Activated CD8-positive, alpha-beta memory T cell treated with anti-CD3 and anti-CD28 coated beads, Interleukin-2, amount 10 ng/mL, durations not matched to agents 7 days and 5 days (primary cell): ENCODE measurements at regions not wholly inside any gene's neighbourhood (a gene's known extent, or its start where the extent isn't known, plus 50 kb on each side); places are given as distances from the start of the nearest gene placed in this dataset.

Experiments
- ATAC-seq: fragments of 150-1000 bp; cut with Tn5 transposase; one replicate; pipeline ENCODE4 v1.10.0; 2021; ENCODE audit warnings: moderate library complexity
- CTCF ChIA-PET: fragments of 350-600 bp; sonication (Branson Sonifier 250); formaldehyde crosslinking; loops from one replicate; lab custom pipeline; 2021; ENCODE audit warnings: antibody characterized with exemption; lab: Charles Lee
- DNase-seq: peaks from one replicate; pipeline ENCODE4 v3.0.0-alpha.2; 2020
- H3K27ac Mint-ChIP-seq: one replicate; pipeline ENCODE4 v1.8.0; 2021; ENCODE audit warnings: mild to moderate bottlenecking, mixed read lengths
- H3K27me3 Mint-ChIP-seq: one replicate; pipeline ENCODE4 v1.8.0; 2021; ENCODE audit warnings: mixed read lengths
- H3K36me3 Mint-ChIP-seq: one replicate; pipeline ENCODE4 v1.8.0; 2021; ENCODE audit warnings: mild to moderate bottlenecking, mixed read lengths
- H3K4me1 Mint-ChIP-seq: one replicate; pipeline ENCODE4 v1.8.0; 2021; ENCODE audit warnings: mixed read lengths
- H3K4me3 Mint-ChIP-seq: one replicate; pipeline ENCODE4 v1.8.0; 2021; ENCODE audit warnings: mild to moderate bottlenecking, moderate library complexity, mixed read lengths
- H3K9me3 Mint-ChIP-seq: one replicate; pipeline ENCODE4 v1.8.0; 2022; ENCODE audit warnings: low read depth, mixed read lengths

- Mint-ChIP-seq H3K9me3 (peaks cover 3% of the 10 kb centered on the region), H3K4me3 (no peak overlapping the region), H3K36me3 (peaks cover 18% of the 10 kb centered on the region), H3K4me1 (peaks cover 14% of the 10 kb centered on the region), H3K27ac (no peak overlapping the region), H3K27me3 (peaks cover 13% of the 10 kb centered on the region)
- ATAC-seq (no peak), DNase-seq (no peak)
- CTCF ChIA-PET, result no interaction called here
Measured at GRCh38 chr6:140571145-140571544, 1196.7 kb upstream of the CITED2 start.

- Mint-ChIP-seq H3K36me3 (peaks cover 8% of the 10 kb centered on the region), H3K27me3 (peaks cover 19% of the 10 kb centered on the region), H3K4me3 (no peak overlapping the region), H3K27ac (no peak overlapping the region), H3K4me1 (peaks cover 11% of the 10 kb centered on the region), H3K9me3 (peaks cover under 1% of the 10 kb centered on the region)
- ATAC-seq (no peak), DNase-seq (no peak)
- CTCF ChIA-PET, result no interaction called here
Measured at GRCh38 chr6:140567466-140567865, 1193.0 kb upstream of the CITED2 start.

DNA sequence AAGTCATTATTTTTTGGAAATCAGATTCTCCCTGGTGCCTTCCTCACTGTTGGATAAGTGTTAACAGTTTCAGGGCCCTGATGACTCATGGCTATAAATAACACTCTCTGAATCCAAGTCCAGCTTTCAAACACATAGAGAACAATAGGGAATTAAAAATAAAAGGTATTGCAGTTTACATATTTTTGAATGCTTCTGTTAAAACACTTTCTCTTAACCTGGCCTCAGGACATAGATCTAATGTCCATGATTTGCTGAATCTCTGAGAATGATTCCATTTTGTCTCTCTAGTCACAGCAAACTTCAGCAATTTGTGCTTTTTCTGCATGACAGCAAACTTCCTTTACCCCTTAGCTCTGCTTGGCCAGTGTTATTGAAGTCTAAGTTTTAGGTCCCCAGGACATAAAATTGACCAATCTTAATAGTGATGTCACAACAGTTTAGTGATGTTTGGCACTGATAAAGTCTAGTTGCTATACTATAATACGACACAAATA, 1192.4 kb upstream of the CITED2 start:
- Mint-ChIP-seq H3K27me3 (peaks cover 19% of the 10 kb centered on the region), H3K27ac (no peak overlapping the region), H3K9me3 (no peaks in the 10 kb centered on the region), H3K4me3 (no peak overlapping the region), H3K36me3 (peaks cover 4% of the 10 kb centered on the region), H3K4me1 (peaks cover 4% of the 10 kb centered on the region)
- CTCF ChIA-PET, result no interaction called here
- ATAC-seq (no peak), DNase-seq (no peak)

DNA sequence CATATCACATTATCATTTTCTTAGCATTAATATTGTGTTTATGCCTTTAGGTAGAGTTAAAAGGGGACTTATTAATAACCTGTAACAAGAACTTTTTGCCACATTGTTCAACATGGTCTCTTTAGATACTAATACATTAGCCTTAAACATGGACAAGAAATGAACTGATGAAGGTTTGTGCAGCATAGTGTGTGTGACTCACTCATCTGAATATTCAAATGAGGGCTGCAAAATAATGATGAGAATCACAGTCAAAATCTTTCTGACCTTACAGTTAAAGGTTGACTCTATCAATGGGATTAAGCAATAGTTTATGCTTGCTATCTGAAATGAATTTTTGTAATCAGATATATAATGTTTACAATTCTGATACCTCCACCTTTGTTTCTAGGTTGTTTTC, 1189.3 kb upstream of the CITED2 start:
- Mint-ChIP-seq H3K27ac (no peak overlapping the region), H3K27me3 (peaks cover 17% of the 10 kb centered on the region), H3K36me3 (peaks cover 3% of the 10 kb centered on the region), H3K4me1 (peaks cover 2% of the 10 kb centered on the region), H3K4me3 (no peak overlapping the region), H3K9me3 (no peaks in the 10 kb centered on the region)
- ATAC-seq (no peak), DNase-seq (no peak)
- CTCF ChIA-PET, result no interaction called here

DNA sequence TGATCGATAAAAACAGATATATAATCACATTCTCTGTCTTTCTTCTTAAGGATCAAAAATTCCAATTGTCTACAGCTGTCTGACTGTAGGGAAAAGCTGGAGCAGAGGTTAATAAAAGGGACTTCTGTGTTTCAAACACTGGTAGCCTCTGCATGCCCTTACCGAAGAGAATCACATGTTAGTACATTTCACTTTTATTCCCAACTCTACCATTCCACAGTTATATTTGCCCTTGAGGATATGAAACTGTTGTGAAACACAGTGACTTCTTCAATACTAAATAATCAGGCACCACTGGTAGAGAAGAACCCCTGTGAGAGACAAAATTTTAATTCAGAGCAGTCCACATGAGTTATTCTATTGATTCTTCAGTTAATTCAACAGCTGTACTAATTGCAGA, 1187.3 kb upstream of the CITED2 start:
- H3K27me3 Mint-ChIP-seq, result peaks cover 13% of the 10 kb centered on the region
- CTCF ChIA-PET, result no interaction called here
- H3K27ac Mint-ChIP-seq, result no peak overlapping the region
- DNase-seq, result no peak
- H3K4me3 Mint-ChIP-seq, result no peak overlapping the region
- H3K36me3 Mint-ChIP-seq, result peaks cover 3% of the 10 kb centered on the region
- no peaks in the 10 kb centered on the region for H3K4me1 Mint-ChIP-seq
- no peak for ATAC-seq
- no peaks in the 10 kb centered on the region for H3K9me3 Mint-ChIP-seq

- DNase-seq, result no peak
- H3K36me3 Mint-ChIP-seq, result peaks cover 3% of the 10 kb centered on the region
- no peak for ATAC-seq
- peaks cover 11% of the 10 kb centered on the region for H3K27me3 Mint-ChIP-seq
- no peak overlapping the region for H3K4me3 Mint-ChIP-seq
- CTCF ChIA-PET, result no interaction called here
- no peaks in the 10 kb centered on the region for H3K9me3 Mint-ChIP-seq
- H3K4me1 Mint-ChIP-seq, result no peaks in the 10 kb centered on the region
- H3K27ac Mint-ChIP-seq, result no peak overlapping the region
Measured at GRCh38 chr6:140560671-140561070, 1186.2 kb upstream of the CITED2 start.

DNA sequence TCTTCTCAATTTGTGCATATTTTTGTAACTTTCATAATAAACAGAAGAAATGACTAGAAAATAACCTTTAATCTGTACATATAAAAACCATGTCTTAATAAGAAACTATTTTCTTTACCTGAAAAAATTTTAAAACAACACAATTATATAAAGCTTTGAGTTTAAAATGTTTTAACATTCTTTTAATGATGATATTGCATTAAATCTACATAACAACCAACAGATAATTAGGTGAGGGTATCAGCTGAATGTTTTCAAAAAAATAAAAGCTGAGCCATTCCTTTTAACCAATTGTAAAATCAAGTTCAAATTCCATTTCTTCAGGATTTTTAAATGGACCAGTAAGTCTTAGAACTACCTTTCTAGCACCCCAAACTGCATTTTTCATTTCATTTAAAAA, 1185.0 kb upstream of the CITED2 start:
- DNase-seq, result no peak
- Mint-ChIP-seq H3K36me3 (peaks cover 3% of the 10 kb centered on the region), H3K27ac (no peak overlapping the region), H3K4me1 (no peaks in the 10 kb centered on the region), H3K9me3 (no peaks in the 10 kb centered on the region), H3K27me3 (peaks cover 11% of the 10 kb centered on the region), H3K4me3 (no peak overlapping the region)
- CTCF ChIA-PET, result no interaction called here
- ATAC-seq, result no peak

DNA sequence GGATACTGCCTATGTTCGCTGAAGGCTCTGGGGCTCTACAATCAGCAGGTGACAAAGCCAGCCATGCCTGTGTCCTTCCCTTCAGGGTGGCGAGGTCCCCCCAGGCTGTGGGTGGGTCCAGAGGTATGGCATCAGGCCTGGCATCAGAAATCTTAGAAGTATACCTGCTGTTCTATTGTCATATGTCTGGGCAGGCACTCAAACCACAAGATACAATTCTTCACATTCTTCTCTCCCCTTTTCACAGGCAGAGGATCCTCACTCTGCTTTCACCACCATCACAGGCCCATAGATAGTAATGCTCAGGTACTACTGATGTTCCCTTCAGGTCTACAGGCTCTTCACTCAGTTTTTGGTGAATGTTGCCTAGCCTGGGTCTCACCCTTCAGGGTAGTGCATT, 1180.0 kb upstream of the CITED2 start:
- H3K9me3 Mint-ChIP-seq, result peaks cover 3% of the 10 kb centered on the region
- no peaks in the 10 kb centered on the region for H3K4me1 Mint-ChIP-seq
- H3K27me3 Mint-ChIP-seq, result peaks cover 10% of the 10 kb centered on the region
- ATAC-seq (no peak), DNase-seq (no peak)
- H3K4me3 Mint-ChIP-seq, result no peak overlapping the region
- CTCF ChIA-PET, result no interaction called here
- no peak overlapping the region for H3K27ac Mint-ChIP-seq
- H3K36me3 Mint-ChIP-seq, result no peaks in the 10 kb centered on the region

GRCh38 chr6:140548366-140548765, 1173.9 kb upstream of the CITED2 start:
- Mint-ChIP-seq H3K4me3 (no peak overlapping the region), H3K27me3 (peaks cover 21% of the 10 kb centered on the region), H3K36me3 (peaks cover 2% of the 10 kb centered on the region), H3K9me3 (no peaks in the 10 kb centered on the region), H3K27ac (no peak overlapping the region), H3K4me1 (peaks cover 2% of the 10 kb centered on the region)
- CTCF ChIA-PET, result no interaction called here
- DNase-seq, result no peak
- no peak for ATAC-seq

- DNase-seq, result no peak
- H3K4me3 Mint-ChIP-seq, result no peak overlapping the region
- H3K27ac Mint-ChIP-seq, result no peak overlapping the region
- ATAC-seq, result no peak
- peaks cover 5% of the 10 kb centered on the region for H3K4me1 Mint-ChIP-seq
- H3K9me3 Mint-ChIP-seq, result no peaks in the 10 kb centered on the region
- H3K27me3 Mint-ChIP-seq, result peaks cover 17% of the 10 kb centered on the region
- H3K36me3 Mint-ChIP-seq, result peaks cover 2% of the 10 kb centered on the region
- CTCF ChIA-PET, result no interaction called here
Measured at GRCh38 chr6:140546640-140547039, 1172.2 kb upstream of the CITED2 start.

- H3K9me3 Mint-ChIP-seq, result no peaks in the 10 kb centered on the region
- no peak overlapping the region for H3K4me3 Mint-ChIP-seq
- peaks cover 15% of the 10 kb centered on the region for H3K27me3 Mint-ChIP-seq
- CTCF ChIA-PET, result no interaction called here
- H3K27ac Mint-ChIP-seq, result no peak overlapping the region
- ATAC-seq, result no peak
- H3K36me3 Mint-ChIP-seq, result peaks cover 2% of the 10 kb centered on the region
- DNase-seq, result no peak
- peaks cover 7% of the 10 kb centered on the region for H3K4me1 Mint-ChIP-seq
Measured at GRCh38 chr6:140544431-140544830, 1170.0 kb upstream of the CITED2 start.

GRCh38 chr6:140542863-140543262, 1168.4 kb upstream of the CITED2 start:
- H3K36me3 Mint-ChIP-seq, result peaks cover 2% of the 10 kb centered on the region
- H3K27ac Mint-ChIP-seq, result no peak overlapping the region
- H3K4me1 Mint-ChIP-seq, result peaks cover 11% of the 10 kb centered on the region
- ATAC-seq, result no peak
- no peak for DNase-seq
- H3K27me3 Mint-ChIP-seq, result peaks cover 10% of the 10 kb centered on the region
- CTCF ChIA-PET, result no interaction called here
- no peak overlapping the region for H3K4me3 Mint-ChIP-seq
- H3K9me3 Mint-ChIP-seq, result no peaks in the 10 kb centered on the region

DNA sequence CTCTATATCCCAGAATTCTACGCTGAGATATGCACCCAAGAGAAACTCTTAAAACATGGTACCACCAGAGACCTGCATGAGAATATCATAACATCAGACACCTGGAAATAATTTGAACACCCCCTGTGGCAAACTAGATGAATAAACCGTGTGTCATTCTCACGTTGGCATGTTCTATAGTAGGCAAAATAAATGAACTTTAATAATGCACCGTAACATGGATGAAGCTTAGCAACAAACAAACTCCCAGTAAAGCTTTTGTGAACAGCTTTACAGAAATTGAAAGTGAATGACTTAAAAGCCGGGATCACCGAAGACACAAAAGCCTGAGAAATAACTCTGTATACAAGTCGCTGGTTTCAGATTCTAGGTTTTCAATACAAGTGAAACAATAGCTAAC, 1166.8 kb upstream of the CITED2 start:
- no peak for DNase-seq
- H3K9me3 Mint-ChIP-seq, result no peaks in the 10 kb centered on the region
- peaks cover 18% of the 10 kb centered on the region for H3K27me3 Mint-ChIP-seq
- no peak overlapping the region for H3K4me3 Mint-ChIP-seq
- H3K4me1 Mint-ChIP-seq, result peaks cover 9% of the 10 kb centered on the region
- CTCF ChIA-PET, result no interaction called here
- no peak for ATAC-seq
- H3K36me3 Mint-ChIP-seq, result peaks cover 2% of the 10 kb centered on the region
- no peak overlapping the region for H3K27ac Mint-ChIP-seq

- CTCF ChIA-PET, result no interaction called here
- ATAC-seq (no peak), DNase-seq (no peak)
- H3K27ac Mint-ChIP-seq, result no peak overlapping the region
- no peak overlapping the region for H3K4me3 Mint-ChIP-seq
- H3K4me1 Mint-ChIP-seq, result peaks cover 9% of the 10 kb centered on the region
- H3K36me3 Mint-ChIP-seq, result peaks cover 2% of the 10 kb centered on the region
- no peaks in the 10 kb centered on the region for H3K9me3 Mint-ChIP-seq
- H3K27me3 Mint-ChIP-seq, result peaks cover 19% of the 10 kb centered on the region
Measured at GRCh38 chr6:140540743-140541142, 1166.3 kb upstream of the CITED2 start.

- Mint-ChIP-seq H3K4me1 (peaks cover 9% of the 10 kb centered on the region), H3K9me3 (peaks cover 4% of the 10 kb centered on the region), H3K4me3 (no peak overlapping the region), H3K27me3 (peaks cover 17% of the 10 kb centered on the region), H3K36me3 (peaks cover under 1% of the 10 kb centered on the region), H3K27ac (no peak overlapping the region)
- ATAC-seq, result no peak
- CTCF ChIA-PET, result no interaction called here
- no peak for DNase-seq
Measured at GRCh38 chr6:140538926-140539325, 1164.5 kb upstream of the CITED2 start.
